Osteoblast (primary cell): ENCODE measurements at regions not wholly inside any gene's neighbourhood (a gene's known extent, or its start where the extent isn't known, plus 50 kb on each side); places are given as distances from the start of the nearest gene placed in this dataset.

ENCODE experiments used
- DNase-seq: peaks from one replicate; pipeline ENCODE4 v3.0.0; 2011; ENCODE audit warnings: low spot score, mixed read lengths; ENCODE audit not compliant: insufficient read length; ENCODE audit errors: missing footprints
- H2AFZ ChIP-seq: 2 replicates; pipeline ENCODE4 v1.6.0; 2011; ENCODE audit warnings: mild to moderate bottlenecking, low read length
- H3K27ac ChIP-seq: 2 replicates; pipeline ENCODE4 v1.5.1; 2011; ENCODE audit warnings: mild to moderate bottlenecking, low read depth, low read length, moderate library complexity
- H3K27me3 ChIP-seq: 2 replicates; pipeline ENCODE4 v1.6.0; 2012; ENCODE audit warnings: mild to moderate bottlenecking, control low read depth, inconsistent platforms, low read length, moderate library complexity; ENCODE audit not compliant: insufficient read depth
- H3K36me3 ChIP-seq: 2 replicates; pipeline ENCODE4 v1.5.1; 2011; ENCODE audit warnings: mild to moderate bottlenecking, low read length, control low read depth, moderate library complexity; ENCODE audit not compliant: insufficient read depth
- H3K4me1 ChIP-seq: 2 replicates; pipeline ENCODE4 v1.5.1; 2011; ENCODE audit warnings: mild to moderate bottlenecking, low read length, control low read depth, moderate library complexity; ENCODE audit not compliant: insufficient read depth
- H3K4me2 ChIP-seq: 2 replicates; pipeline ENCODE4 v1.6.0; 2011; ENCODE audit warnings: mild to moderate bottlenecking, low read length; ENCODE audit not compliant: insufficient read depth
- H3K4me3 ChIP-seq: fragments of 200-600 bp; sonication (generic); 3 replicates; pipeline ENCODE4 v1.5.1; 2012; ENCODE audit warnings: mild to moderate bottlenecking, low read length, inconsistent platforms; ENCODE audit not compliant: insufficient read depth
- H3K79me2 ChIP-seq: 2 replicates; pipeline ENCODE4 v1.6.0; 2012; ENCODE audit warnings: mild to moderate bottlenecking, low read length, control low read depth, inconsistent platforms; ENCODE audit not compliant: insufficient read depth
- H3K9me3 ChIP-seq: 2 replicates; pipeline ENCODE4 v1.5.1; 2011; ENCODE audit warnings: low read depth, low read length, control low read depth
- H4K20me1 ChIP-seq: 2 replicates; pipeline ENCODE4 v1.6.0; 2012; ENCODE audit warnings: mild to moderate bottlenecking, low read length, control low read depth; ENCODE audit not compliant: insufficient read depth
- CTCF ChIP-seq: IDR thresholded peaks from 2 replicates; pipeline ENCODE4 v1.5.1; 2011; ENCODE audit warnings: mild to moderate bottlenecking, low read depth, low read length, moderate library complexity; ENCODE audit errors: extremely low read depth

GRCh38 chr10:28418069-28418468, 114.8 kb upstream of the WAC start:
- Histone ChIP-seq H2AFZ (no peak overlapping the region), H3K27ac (no peak overlapping the region), H3K9me3 (no peaks in the 10 kb centered on the region), H3K79me2 (no peaks in the 10 kb centered on the region), H3K4me1 (no peaks in the 10 kb centered on the region), H3K4me2 (no peak overlapping the region), H3K27me3 (peaks cover 10% of the 10 kb centered on the region), H4K20me1 (no peaks in the 10 kb centered on the region), H3K4me3 (no peak overlapping the region), H3K36me3 (no peaks in the 10 kb centered on the region)
- no peak for TF ChIP-seq CTCF
- DNase-seq, result no peak

- H3K27ac ChIP-seq, result no peak overlapping the region
- H3K4me1 ChIP-seq, result no peaks in the 10 kb centered on the region
- no peak overlapping the region for H2AFZ ChIP-seq
- H3K27me3 ChIP-seq, result peaks cover 3% of the 10 kb centered on the region
- no peaks in the 10 kb centered on the region for H4K20me1 ChIP-seq
- H3K4me2 ChIP-seq, result peak overlapping the region; percentile 10
- H3K79me2 ChIP-seq, result no peaks in the 10 kb centered on the region
- TF ChIP-seq CTCF, result no peak
- H3K36me3 ChIP-seq, result no peaks in the 10 kb centered on the region
- H3K9me3 ChIP-seq, result no peaks in the 10 kb centered on the region
- no peak overlapping the region for H3K4me3 ChIP-seq
- DNase-seq, result no peak
Measured at GRCh38 chr10:28425422-28425821, 107.5 kb upstream of the WAC start.

GRCh38 chr10:28426392-28427159, 106.3 kb upstream of the WAC start:
- Histone ChIP-seq H3K27me3 (peaks cover 3% of the 10 kb centered on the region), H3K36me3 (no peaks in the 10 kb centered on the region), H2AFZ (no peak overlapping the region), H3K4me3 (no peak overlapping the region), H3K27ac (no peak overlapping the region), H3K4me1 (no peaks in the 10 kb centered on the region), H3K79me2 (no peaks in the 10 kb centered on the region), H3K4me2 (no peak overlapping the region), H3K9me3 (no peaks in the 10 kb centered on the region), H4K20me1 (no peaks in the 10 kb centered on the region)
- no peak for TF ChIP-seq CTCF
- no peak for DNase-seq

GRCh38 chr10:28427376-28427775, 105.5 kb upstream of the WAC start:
- H2AFZ ChIP-seq, result no peak overlapping the region
- peaks cover 3% of the 10 kb centered on the region for H3K27me3 ChIP-seq
- H3K9me3 ChIP-seq, result no peaks in the 10 kb centered on the region
- no peaks in the 10 kb centered on the region for H4K20me1 ChIP-seq
- no peaks in the 10 kb centered on the region for H3K79me2 ChIP-seq
- no peak for DNase-seq
- no peak overlapping the region for H3K4me3 ChIP-seq
- peaks cover 2% of the 10 kb centered on the region for H3K4me1 ChIP-seq
- H3K27ac ChIP-seq, result no peak overlapping the region
- H3K4me2 ChIP-seq, result no peak overlapping the region
- no peak for TF ChIP-seq CTCF
- H3K36me3 ChIP-seq, result no peaks in the 10 kb centered on the region
